Nucleus accumbens (tissue), 56 donors: ENCODE measurements at regions not wholly inside any gene's neighbourhood (a gene's known extent, or its start where the extent isn't known, plus 50 kb on each side); places are given as distances from the start of the nearest gene placed in this dataset.
A peak's percentile ranks its signal among the peaks of the same experiment; 100 is the strongest.
"Not testable (repeated sequence)": the region's sequence is repeated elsewhere in the genome, so short reads cannot be mapped to it uniquely, and the experiment has no call there.

Experiments
- DNase-seq, 56 donors: peaks; one replicate each; lab custom pipeline; 2025; lab: John Stamatoyannopoulos, UW

DNA sequence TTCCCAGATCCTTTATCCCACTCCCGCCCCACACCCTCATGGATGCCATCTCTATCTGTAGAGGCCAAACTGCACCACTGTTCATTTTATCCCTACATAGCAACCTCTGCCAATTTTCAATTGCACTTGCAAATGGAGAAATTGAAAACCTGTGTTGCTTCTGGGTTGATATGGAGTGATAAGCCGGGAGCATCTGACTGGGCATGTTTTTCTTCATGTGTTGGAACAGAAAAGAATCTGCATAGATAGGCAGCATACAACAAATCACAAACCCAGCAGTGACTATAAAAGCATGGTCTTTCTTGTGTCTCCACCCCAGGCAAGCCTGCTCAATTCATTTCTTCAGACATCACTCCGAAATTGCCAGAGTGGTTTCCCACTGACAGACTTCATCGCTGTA is 608.8 kb upstream of the CAMK1G start:
- no peak for DNase-seq

DNA sequence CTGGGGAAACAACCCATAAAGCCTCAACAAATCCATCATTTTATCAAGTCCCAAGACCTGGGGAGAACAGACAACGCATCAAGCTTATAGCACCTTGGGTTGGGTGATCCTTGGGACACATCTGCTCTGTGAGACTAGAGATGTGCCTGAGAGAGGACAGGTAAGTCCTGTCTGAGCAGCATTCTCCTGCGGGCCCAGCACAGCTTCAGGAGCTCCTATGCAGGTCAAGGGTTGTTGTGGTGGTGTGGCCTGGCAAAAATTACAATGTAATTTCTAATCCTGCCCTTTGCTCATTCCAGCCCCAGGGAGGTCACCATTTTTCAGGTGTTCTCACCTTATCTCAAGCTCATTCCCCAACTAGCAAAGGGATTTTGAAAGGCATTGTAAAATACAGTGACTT is 608.1 kb upstream of the CAMK1G start:
- DNase-seq: no peak

GRCh38 chr1:208977012-208977411 is 606.5 kb upstream of the CAMK1G start:
- DNase-seq: no peak

- DNase-seq: no peak
These were observed 605.8 kb upstream of the CAMK1G start for GRCh38 chr1:208977638-208978256.

DNA sequence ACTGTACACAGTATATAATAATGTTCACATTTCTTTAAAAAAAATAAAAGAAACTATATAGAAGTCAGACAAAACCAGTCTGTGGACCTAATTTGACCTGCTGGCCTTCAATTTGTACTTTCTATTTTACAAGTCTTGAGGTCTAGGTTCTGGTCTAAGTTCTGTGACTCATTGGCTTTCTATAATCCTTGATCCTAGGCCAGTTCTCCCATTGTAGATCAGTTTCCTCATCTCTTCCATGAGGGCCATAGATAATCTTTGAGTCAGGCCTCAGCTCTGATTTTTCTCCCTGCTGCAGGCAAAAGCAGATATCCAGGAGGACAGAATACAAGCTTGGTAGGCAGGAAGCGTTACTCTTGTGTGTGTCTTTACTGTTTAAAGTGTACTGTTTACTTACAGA is 603.7 kb upstream of the CAMK1G start:
- DNase-seq: no peak

DNA sequence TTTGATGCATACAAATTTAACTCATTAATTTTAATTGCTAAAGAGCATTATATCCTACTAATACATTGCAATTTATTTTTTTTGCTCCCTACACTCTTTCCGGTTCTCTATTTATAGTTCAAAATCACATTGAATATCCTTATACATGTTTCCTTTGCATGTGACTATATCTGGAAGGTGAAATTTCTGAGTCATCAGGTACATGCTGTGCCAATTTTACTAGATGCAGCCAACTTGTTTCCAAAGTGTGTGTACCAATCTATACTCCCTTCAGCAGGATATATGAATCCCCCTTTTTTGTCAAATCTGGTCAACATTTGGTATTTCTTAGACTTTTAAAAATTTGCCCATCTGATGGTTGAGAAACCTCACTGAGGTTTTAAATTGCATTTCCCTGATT is 602.9 kb upstream of the CAMK1G start:
- no peak for DNase-seq

- DNase-seq: no peak
These were observed 598.3 kb upstream of the CAMK1G start for GRCh38 chr1:208985231-208985630.

DNA sequence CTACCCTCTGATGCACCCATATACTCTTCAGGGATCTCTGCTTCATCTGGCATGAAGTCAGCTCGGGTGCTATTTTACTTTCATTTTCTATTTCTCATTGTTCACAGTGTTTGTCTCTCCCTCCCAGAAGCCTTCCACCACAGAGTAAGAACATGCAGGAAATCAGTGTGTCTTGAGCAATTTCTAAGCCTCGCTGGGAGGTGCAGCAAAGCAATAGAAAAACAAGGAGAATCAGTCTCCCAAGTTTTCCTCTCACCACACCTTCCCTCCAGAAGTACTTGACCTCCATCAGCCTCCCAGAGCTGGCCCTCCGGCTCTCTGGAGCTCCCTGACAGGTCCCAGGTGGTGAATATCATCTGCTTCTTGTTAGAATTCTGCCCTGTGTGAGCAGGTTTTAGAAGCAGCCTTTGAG is 594.7 kb upstream of the CAMK1G start:
- peak in 1 of 56 donors; percentile 1 for DNase-seq

- DNase-seq: no peak
These were observed 593.1 kb upstream of the CAMK1G start for GRCh38 chr1:208990456-208990855.

- DNase-seq: not testable (repeated sequence)
These were observed 586.5 kb upstream of the CAMK1G start for GRCh38 chr1:208997053-208997452.

DNA sequence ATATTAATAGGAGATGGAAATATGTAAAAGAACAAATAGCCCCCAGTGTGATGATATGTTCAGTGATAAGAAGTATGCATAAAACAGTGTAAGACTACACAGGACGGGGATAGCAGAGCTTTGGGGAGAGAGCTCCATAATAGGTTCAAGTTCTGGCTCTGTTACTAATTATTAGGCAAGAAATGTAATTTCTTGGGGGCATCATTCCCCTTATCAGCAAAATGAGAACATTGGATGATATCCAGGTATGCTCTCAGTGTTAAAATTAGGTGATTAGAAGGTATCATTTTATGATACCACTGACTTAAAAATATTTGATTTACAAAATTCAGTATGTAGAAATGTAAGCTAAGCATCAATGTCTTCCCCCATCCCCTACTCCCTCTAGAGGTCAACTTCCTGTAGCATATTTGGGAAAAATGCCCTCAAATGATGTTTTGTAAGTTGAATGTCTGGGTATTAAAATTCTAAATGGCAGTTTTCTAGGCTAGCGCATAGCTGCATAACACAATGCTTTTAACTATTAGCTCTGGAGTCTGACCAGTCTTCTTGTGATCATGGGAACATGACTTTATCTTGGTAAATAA is 585.7 kb upstream of the CAMK1G start:
- DNase-seq: no peak

GRCh38 chr1:209008586-209008985 is 574.9 kb upstream of the CAMK1G start:
- DNase-seq: no peak

GRCh38 chr1:209010475-209011230 is 572.9 kb upstream of the CAMK1G start:
- no peak for DNase-seq

DNA sequence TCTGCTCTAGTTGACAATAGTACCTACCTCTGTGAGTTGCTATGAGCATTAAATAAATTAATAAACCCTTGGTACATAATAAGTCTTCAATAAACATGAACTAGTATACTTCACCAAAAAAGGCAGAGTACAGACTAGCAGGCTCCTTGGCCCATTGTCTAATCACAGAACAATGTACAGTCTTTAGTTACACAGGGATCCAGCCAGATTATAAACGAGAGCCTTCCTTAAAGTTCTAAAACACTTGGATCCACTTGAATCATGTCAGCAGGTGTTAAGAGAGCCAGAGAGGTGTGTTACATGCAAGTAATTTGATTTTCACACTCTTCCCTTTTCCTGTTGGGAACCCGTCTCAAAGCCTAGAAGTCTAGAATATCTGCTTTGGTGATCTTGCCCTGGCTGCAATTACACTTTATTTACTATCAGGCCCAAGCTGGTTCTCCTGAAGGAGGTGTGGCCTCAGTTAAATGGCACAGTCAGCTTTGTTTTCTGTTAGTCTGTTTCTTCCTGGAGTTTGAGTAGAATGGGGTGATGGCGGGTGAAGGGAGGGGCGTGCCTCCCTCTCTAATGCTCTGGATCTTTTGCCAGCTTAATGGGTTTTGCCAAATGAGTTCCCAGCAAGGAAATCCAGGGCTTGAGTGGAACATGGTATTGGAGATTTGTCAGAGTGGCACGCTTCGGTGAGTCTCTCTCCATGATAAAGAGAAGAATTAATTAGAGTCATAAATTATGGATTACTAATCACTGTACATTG is 570.9 kb upstream of the CAMK1G start:
- no peak for DNase-seq

DNA sequence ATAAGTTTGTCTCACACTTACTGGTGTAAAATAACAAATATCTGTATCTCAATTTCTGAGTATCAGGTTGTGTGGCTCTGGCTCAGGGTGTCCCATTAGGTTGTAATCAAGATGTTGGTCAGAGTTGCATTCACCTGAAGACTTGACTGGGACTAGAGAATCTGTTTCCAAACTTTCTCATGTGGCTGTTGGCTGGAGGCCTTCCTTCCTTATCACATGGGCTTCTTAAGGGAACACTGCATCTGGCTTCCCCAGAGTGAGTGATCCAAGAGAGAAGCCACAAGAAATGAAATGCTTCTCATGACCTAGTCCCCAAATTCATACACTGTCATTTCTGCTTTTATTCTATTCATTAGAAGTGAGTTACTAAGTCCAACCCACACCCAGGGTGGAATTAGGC is 568.4 kb upstream of the CAMK1G start:
- DNase-seq: no peak

- DNase-seq: no peak
These were observed 561.9 kb upstream of the CAMK1G start for GRCh38 chr1:209021622-209022021.

DNA sequence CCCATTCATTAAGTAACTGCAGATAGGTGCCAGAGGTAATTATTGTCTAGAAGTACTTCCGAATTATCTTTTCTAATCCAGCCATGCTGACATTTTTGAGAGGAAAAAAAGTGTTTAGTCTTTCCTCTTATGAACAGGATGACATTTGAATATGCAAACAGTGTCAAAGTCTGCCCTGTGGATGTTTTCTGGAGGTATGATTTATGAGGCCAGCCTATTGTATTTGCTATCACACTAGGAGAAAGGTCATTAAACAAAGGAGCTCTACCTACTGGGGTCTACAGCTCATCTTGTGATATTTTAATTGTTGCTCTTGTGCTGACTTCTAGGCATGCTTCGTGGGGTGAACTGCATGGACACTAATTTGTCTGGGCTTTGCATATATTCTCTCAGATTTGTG is 559.7 kb upstream of the CAMK1G start:
- no peak for DNase-seq

DNA sequence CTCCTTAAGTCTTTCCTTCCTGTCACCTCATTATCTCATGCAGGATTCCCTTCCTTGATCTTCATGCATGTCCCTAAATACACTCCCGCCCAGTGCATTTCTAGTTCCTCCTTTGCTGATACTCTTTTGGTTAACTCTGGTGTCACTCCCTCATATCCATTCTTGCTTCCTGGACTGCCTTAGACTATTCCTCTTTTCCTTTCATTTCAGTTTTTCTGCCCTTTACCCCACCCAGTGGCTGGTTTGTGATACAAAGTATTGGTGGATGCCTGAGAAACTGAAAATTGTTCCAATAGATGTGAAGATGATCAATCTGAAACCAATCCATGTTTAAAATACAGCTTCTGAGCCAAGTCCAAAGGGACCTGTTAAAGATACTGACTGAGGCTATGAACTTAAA is 553.8 kb upstream of the CAMK1G start:
- no peak for DNase-seq

- no peak for DNase-seq
These were observed 552.9 kb upstream of the CAMK1G start for GRCh38 chr1:209030454-209031167.

DNA sequence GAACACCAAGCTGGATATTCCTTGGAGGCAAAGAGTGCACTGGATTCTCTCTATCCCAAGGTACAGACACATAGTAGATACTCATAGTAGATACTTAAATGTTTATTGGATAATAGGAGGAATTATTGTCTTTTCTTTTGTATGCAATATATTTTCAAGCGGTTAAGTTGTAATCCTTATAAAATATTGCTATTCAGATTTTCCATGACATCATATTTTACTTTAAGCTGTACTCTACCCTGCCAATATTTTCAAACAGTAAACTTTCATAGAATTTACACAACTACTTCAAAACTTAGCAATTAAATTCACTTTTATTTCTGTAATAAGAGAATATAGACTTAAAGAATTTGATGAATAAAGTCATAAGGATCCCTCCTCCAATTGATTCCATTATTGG is 546.5 kb upstream of the CAMK1G start:
- no peak for DNase-seq

GRCh38 chr1:209038316-209038715 is 545.2 kb upstream of the CAMK1G start:
- no peak for DNase-seq
